KBM-7 (cell line): ENCODE measurements at regions not wholly inside any gene's neighbourhood (a gene's known extent, or its start where the extent isn't known, plus 50 kb on each side); places are given as distances from the start of the nearest gene placed in this dataset.

Experiments used
- DNase-seq: peaks from one replicate; pipeline ENCODE4 v3.0.0-alpha.2; 2015
- in situ Hi-C: fragments of 300-500 bp; cut with MboI; formaldehyde crosslinking; loops from 2 replicates; pipeline ENCODE4 v1.14.3; 2020; ENCODE audit warnings: low sequenced_read_pairs, low pct_unique_long_range_greater_than_20kb, mixed read lengths

DNA sequence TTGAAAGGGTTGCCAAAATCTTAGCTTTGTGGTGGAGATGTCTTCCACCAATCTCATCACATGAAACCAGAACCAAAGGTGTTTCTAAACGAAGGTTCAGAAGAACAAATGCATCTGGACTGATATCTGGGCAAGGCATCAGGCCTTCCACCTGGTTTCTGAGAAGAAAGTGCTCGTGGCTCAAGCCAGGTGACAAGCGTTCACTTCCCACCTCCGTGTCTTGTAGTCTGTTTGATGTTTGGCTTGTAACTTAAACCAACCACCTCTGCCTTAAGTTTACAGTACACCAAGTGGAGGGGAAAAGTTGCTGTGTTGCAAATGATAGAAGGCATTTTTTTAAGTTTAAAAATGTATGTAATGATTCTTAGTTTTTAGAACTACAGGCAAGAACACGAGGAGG is 66.9 kb upstream of the MAP3K7 start:
- no peak for DNase-seq
- in situ Hi-C loops: no loop called here

DNA sequence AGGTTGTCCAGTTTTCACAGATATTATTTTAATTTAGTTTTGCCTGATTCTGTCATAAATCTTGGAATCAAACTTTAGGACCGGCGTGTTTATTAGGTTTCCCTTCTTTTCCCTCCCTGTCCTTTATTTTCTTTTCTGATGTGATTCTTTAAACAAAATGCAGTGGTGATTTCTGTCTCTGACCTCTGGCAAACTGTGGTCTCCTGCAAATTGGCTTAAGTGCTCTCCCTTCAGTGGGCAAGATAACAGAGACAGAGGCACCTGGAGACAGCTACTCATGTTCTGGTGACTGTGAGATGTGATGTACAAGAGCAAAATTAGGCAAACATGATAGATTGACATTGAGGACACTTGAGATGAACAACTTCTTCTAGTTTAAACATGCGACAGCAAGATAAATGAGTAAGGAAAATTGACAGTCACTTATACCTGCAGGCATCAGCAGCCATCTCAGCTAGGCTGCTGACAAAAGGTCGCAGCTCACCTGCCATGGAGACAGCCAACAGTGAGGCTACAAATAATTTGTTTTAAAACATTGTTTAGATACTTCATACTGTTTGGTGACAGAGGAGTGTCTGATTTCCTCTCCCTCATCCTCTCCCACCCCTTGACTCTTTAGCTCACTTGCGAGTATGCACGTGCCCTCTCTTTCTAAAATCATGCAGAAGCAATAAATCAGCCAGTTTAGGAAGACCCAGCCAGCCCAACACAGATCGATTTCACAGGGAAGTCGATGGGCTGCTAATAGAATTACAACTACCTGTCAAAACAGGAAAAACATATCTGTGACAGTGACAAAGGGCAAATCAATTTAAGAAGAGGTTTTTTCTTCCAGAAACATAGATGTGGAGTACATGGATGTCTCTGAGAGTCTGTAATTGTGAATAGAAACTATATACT is 63.4 kb upstream of the MAP3K7 start:
- DNase-seq: no peak
- in situ Hi-C loops: no loop called here

DNA sequence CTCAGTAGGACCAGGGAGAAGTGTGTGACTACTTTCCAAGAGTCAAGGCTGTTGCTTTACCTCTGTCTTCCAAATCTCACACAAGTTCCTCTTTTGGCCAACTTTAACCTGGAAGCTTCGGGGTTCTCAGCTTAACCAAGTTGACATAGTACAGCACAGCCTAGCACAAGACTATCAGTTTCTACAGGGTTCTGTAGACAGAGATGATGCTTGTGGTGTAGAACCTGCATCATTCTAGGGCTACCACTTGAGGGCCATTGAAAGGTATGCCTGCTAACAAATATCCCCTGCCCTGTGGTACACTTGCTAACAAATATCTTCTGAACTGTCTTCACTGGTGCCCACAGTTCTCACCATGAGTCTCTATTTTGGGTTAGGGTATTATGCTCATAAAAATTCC is 62.0 kb upstream of the MAP3K7 start:
- in situ Hi-C loops: no loop called here

DNA sequence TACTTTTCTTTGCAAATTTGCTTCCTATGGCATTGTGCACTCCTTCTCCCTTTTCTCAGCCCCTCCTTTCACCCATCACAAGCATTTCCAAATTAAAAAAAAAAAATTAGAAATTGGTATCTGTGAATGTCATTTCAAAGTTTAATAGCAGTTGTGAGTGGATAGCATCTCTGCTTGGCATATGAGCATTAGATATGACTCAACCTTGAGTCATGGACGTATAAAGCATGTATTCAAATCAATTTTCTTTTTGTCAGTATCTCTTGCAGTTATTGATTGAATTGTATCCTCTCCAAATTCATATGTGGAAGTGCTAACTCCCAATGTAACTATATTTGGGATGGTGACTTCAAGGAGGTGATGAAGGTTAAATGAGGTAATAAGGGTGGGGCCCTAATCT is 60.1 kb upstream of the MAP3K7 start:
- DNase-seq: no peak
- in situ Hi-C loops: no loop called here

More for the DNA sequence above, 62.0 kb upstream of the MAP3K7 start:
- DNase-seq: no peak

DNA sequence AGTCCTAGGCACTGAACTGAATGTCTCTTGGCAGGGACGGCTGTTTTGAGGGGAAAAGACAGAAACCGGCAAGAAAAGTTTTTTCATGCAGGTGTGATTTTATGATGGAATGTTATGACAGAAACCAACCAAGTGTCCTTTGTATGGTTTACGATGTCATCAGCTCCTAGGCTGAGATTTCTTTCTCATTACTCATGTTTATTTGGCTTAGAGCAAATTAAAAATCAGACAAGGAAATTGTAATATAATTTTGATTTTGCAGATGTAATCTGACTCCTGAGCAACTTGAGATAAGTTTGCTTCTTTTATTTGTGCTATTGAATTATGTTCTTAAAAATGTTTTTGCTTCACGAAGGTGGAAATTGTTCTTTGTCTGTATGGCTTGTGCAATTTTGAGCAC is 58.8 kb upstream of the MAP3K7 start:
- in situ Hi-C loops: no loop called here

DNA sequence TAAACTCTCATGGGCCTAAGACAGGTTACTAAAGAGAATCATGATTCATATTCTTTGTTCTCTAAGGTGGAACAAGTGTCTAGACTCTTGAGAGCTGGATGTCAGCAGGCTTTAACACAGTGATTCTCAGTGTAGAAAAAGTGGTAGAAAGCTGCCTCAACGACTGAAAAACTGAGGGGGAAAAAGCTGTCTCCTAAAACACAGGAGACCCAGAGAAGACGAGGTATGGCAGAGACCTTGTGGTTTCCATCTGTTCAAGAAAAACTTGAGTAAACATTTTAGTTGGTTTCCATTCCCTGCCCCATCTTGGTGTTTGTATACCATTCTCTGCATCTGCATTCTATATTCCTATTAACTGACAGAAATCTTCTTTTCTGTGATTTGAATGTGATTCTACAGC is 57.6 kb upstream of the MAP3K7 start:
- no peak for DNase-seq
- in situ Hi-C loops: no loop called here

More for the DNA sequence above, 58.8 kb upstream of the MAP3K7 start:
- DNase-seq: no peak

DNA sequence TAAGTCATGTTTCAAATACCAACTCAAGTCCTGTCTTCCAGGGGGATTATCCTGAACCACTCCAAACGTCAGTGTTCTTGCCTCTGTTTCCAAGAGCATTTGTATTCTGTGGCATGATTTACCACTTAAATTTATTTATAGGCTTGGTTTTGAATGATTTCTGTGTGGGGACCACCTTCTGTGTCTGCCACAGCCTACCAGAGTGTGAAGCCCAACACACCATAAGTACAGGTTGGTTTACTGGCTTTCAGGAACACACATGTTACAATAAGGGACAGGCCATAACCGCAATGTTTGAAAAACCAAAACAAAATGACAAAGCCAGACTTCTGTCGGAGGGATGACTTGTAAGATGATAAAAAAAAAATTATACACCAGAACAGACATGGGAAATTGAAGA is 56.5 kb upstream of the MAP3K7 start:
- DNase-seq: peak; percentile 27
- in situ Hi-C loops: no loop called here

DNA sequence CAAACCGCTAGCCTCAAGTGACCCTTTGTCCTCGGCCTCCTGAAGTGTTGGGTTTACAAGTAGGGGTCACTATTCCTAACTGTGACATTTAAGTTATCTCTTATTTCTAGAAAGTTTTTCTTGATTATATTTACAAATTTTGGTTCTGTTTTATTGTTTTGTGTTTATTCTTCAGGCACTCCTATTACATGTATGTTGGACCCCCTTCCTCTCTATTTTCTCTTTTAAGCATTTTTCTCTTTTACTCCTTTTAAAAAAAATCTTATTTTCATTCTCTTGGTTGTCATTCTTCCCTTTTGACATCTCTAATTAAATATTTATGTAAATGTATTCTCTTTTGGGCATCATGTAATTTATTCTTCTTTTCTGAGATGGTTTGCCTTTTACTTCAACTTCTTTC is 50.4 kb upstream of the MAP3K7 start:
- no peak for DNase-seq
- in situ Hi-C loops: no loop called here
